GM18868 (cell line): ENCODE measurements at regions not wholly inside any gene's neighbourhood (a gene's known extent, or its start where the extent isn't known, plus 50 kb on each side); places are given as distances from the start of the nearest gene placed in this dataset.

ENCODE experiments used
- ATAC-seq: cut with Tn5 transposase; IDR thresholded peaks from one replicate; pipeline ENCODE4 v1.9.1; 2021; ENCODE audit warnings: mild to moderate bottlenecking, moderate library complexity; ENCODE audit not compliant: unreplicated experiment

DNA sequence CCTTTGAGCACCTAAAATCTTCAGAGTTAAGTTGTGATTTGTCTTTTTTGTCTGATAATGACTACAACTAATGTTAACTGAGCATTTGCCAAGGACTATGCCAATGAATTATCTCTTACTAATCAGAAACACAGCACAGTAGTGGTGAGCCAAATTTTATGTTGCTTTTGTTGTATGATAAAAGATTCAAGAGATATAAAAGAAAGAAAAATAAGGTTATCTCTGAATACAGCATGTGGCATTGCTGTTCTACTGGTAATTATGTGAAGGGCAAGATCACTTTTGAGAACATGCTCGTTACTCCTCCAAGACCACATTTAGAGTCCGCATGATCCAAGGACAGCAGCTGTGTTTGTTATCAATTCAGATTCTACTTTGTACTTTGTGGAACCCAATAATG, 133.4 kb upstream of the MYLIP start:
- no peak for ATAC-seq

DNA sequence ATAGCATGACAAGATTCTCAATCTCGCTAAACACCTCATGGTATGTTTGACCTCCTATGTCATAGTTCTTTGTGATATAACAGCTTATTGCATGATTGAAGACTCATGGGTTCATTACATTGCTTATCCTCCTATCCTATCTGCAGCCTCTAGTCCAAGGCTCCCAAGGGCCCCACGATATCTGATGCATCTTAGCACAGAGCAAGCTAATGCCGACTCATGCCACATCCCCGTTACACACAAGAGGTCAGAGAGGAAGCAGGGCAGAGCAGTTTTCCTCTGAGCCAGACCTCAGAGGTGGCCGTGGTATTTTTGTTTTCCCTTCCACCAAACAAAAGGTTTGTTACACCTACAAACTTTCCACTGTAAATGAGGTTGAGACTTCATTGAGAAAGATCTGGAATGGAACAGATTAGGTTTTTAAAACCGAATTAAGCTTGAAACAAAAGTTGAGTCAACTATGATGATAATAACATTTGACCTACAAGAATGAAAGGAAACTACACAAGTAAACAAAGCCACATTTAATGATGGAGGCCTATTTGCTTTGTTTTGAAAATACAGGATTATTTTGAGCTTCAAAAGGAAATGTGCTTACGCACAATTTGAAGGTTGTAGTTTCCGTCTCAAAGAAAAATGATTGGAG, 133.9 kb upstream of the MYLIP start:
- no peak for ATAC-seq

DNA sequence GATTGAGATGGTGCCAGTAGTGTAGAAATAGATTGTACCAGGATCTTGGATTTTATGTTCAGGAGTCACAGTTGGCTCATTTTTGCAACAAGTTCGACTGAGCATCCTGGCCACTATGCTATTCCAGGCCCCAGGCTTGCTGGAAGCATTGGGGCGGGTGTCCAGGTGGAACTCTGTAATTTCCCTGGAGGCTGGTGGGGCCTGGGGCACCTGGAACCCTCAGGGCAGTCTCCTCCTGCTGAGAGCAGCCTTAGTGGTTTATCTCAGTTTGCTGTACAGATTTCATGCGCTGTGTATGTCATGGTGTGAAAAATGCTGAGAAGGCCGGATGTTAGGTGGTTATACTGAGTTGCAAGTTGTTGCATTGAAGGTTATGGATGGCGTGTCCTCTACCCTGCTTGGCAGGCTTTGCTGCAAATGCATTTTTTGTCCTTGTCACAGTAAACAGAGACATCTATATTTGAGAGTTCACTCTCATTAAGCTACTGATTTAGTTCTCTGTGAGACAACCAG, 135.1 kb upstream of the MYLIP start:
- no peak for ATAC-seq

DNA sequence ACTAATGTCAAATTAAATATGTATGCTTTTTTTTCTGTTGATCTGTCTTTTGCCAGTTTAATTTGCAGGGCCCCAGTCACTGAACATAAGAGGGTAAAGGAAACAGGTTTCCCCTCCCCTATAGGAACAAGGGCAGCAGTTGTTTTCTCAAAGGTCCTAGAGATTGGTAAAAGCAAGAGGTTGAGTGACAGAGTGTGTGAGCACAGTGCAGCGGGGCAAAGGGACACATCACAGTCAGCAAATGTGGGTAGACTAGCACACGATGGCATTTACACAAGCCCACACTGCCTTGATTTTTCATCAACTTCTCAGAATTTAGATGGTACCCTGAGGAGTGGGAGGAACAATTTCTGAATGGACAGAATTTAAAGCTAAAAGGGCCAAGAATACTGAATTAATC, 138.7 kb upstream of the MYLIP start:
- ATAC-seq: peak; percentile 13

DNA sequence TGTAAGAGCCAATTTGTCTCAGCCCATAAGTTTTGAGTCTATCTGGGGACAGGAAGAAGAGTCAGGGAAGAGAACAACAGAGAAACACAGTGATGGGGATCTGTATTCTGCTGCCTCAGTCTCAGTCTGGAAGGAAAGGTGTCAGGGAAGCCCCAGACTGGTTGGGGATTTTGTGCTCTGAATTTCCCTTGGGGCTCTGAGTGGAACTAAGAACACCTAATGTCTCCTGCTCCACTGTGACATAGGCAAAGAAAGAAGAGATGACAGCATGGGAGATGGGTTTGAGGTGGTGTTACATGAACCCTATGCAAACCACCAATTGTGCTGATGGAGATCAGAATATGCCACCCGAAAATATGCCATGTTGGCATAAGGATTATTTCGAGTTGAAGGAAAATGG, 139.5 kb upstream of the MYLIP start:
- peak; percentile 85 for ATAC-seq

DNA sequence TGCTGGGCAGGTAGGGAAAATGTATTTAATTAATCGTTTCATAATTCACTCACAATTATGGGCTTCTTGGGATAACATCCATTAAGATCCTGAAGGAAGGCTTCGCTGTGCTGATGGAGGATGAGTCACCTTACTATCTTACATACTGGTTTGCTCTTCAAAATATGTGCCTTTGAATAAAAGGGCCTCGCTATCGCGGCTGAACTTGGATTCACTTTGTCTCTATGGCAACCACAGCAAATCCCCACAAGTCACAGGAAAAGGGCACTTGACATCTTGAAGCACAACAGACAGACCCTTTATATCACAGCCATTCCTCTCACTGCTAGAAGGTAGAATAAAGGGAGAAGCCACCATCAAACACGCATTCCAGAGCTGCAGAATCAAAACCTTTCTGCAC, 141.3 kb upstream of the MYLIP start:
- ATAC-seq: no peak

DNA sequence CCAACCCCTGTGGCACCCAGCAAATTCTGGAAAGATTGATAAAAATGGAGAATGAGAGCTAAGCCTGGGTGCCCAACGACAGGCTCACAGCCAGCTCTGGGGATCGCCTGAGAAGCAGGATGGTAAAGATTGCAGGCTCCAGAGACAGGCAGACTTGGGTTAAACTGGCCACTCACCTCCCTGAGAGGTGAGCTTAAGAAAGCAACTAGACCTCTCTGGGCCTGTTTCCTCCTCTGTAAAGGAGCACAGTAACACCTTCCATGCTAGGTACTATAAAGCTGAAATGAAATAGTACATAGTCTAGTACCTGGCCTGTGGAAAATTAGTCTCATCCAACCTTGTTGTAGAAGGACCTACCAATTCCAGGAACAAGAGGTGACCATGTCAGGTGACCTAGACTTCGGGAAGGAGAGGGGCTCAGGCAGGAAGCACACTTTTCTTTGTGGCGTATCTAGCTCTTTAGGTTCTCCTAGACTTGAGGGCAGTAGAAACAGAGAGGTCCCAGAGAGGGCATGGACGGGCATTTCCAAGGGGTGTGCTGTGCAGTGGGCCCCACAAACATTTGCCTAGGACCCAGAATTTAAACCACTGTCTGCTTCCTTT, 142.8 kb upstream of the MYLIP start:
- ATAC-seq: no peak

DNA sequence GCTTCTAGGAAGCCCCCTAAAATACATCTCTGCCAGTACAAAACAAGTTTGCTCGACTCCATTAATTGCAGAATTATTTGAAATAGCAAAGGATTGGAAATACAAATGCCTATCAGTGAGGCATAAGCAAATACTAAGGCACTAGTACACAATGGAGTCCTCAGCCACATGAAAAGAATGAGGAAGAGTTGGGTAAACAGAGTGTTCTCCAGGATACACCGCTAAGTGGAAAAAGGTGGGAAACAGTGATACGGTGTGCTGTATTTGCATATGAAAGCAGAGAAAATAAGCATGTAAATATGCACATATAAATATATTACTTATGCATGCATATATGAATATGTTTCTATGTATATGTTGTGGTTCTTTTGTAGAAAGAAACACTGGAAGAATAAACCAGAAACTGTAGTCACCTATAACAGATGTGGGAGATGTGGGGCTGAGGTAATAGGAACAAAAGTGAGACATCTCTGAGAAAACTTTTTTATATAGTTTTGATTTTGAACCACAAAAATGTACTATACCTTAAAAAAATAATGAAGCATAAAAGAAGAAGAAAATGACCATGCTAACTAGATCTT, 143.4 kb upstream of the MYLIP start:
- ATAC-seq: no peak

DNA sequence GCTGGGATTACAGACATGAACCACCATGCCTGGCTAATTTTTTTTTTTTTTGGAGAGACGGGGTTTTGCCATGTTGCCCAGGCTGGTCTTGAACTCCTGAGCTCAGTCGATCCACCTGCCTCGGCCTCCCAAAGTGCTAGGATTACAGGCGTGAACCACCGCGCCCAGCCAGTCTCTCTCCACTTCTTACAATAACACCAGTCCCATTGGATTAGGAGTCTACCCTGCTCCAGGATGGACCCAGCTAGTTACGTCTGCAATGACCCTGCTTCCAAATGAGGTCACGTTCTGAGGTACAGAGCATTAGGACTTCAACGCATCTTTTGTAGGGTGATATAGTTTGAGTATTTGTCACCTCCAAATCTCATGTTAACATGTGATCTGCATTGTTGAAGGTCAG, 146.9 kb upstream of the MYLIP start:
- ATAC-seq: no peak

DNA sequence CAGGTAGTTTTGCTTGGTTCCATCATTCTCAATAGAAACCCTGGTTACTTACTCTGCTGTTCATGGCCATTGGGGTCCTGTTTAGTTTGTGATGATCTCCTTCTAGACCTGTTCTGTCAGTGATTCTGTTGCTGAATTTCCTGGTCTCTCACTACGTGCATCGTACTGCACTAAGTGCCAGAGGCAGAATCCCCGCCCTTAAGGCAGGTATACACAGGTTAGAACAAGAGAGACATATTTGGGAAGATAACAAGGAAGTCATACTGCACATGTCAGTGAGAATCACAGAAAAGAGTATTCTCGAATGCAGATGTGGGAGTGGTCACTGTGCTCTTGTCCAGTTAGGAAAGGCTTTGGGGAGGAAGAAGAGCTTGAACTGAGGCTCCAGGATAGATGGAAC, 148.1 kb upstream of the MYLIP start:
- ATAC-seq: no peak

DNA sequence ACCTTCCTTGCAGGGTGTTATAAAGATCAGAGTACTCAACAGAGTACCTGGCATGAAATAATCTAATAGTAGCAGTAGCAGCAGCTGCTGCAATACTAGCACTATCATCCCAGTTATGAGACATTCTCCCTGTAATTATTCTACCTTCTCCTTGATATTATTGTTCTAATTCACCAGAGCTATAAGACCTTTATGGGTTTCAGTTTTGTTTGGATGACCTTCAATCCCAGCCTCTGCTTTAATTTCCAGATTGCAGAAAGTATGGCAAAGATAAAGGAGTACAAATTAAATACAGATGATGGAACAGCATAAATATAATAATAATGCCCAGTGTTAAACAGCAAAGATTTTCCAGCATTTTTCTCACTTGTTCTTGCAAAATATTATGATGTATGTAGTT, 150.5 kb upstream of the MYLIP start:
- ATAC-seq: no peak

DNA sequence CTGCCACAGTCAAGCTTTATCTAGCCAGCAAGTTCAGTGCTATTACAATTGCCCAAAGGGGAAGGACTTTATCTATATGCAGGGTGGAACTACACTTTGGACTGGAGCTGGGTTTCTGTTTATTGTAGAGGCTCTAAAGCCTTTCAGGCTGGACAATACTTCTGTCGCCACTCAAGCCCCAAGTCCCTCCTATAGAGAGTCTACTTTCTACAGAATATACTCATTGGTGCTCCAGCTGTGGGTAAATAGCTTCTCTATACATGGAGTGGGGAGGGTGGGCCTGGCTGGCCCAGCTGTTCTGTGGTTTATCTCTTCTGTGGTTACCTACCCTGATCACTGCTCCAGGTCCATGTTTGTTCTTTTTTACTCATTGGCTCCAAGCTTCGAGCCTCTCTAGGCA, 151.8 kb upstream of the MYLIP start:
- ATAC-seq: no peak

DNA sequence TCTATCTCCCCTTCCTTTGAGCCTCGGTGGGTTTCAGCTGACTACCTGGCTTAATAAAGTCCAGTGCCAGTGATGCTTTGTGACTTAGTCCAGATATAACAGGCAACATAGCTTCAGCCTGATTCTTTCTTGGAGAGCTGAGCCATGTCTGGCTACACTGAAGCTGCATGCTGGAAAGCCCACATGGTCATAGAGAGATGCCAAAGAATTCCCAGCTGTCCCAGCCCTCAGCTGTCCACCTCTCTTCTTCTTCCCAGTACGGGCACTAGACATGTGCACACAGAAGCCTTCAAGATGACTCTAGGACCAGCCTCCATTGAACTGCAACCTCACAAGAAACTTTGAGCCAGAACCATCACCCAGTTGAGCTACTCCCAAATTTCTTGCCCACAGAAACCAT, 154.1 kb upstream of the MYLIP start:
- ATAC-seq: no peak

DNA sequence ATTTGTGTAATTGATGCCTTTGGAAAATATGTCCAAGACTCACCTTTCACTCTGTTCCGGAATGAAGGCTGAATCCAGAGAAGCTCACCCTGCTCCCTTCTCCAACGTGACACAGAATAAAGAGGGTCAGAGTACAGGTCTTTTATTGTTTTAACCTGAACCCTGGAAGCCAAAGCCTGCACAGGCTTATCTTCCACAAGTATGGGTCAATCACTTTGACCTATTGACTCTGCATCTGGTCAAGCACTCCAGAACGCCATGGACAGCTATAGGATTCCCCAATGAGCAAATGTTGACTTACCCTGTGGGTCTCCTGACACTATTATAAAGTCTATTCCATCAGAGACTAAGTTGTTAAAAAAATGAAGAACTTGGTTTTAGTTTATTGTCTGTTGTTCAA, 158.4 kb upstream of the MYLIP start:
- no peak for ATAC-seq

DNA sequence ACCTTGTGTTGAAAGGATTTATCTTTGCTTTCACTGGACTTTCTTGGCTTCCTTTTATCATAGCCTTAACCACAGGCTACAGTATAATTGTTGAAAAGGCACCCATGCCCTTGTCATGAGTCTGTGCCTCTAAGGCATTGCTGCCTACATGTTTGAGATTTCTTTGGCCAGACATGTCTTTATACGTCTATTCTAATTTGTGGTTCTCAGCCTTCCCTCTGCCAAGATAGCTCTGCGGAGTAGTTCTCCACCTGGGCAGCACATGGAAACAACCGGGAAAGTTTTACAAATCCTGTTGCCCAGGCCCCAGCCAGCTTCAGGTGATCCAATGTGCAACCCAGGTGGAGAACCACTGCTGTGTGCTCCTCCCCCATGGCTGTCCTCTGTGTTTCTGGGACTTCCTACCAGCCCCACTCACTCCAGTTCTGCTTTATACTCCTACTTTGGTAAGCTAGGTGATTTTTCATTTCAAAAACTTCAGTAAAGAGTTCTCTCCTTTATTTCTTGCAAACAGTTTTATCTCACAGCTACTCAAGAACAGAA, 159.6 kb upstream of the MYLIP start:
- no peak for ATAC-seq

DNA sequence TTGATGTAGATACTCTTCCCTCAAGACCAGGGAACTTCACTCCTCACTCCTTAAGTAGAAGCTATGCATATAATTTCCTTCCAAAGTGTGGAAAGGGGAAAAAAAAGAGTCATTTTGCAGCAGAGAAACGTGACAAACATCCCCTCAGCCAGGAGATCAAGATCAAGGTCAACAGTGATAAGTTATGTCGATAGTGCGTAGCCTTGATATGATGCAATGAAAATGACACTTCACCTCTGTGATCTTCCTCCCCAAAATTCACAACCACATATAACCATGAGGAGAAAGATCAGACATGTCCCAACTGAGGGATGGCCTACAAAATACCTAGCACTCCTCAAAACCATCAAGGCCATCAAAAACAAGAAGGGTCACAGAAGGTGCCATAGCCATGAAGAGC, 160.4 kb upstream of the MYLIP start:
- ATAC-seq: no peak

DNA sequence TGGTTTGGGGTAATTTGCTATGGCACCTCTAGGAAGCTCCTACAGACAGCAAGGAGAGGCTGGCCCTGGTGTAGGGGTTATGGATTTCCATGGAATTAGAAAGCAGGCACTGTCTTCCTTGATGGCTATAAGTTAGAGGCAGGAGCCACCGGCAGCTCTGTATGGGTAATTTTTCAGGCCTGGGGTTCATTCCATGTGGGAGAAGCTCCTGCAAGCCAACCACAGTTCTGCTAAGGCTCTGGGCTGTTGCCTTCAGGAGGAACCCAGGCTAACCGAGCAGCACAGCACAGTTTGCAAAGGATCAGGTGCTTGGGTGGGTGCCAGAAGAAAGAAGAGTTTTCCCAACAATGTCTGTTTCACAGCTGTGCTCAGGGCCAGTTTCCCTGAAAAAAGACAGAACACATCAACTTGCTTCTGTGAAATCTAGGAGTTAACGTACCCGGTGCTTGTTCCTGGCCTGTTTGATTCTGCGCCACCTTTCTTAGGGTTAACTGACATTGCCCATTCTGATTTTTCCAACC, 162.8 kb upstream of the MYLIP start:
- no peak for ATAC-seq

DNA sequence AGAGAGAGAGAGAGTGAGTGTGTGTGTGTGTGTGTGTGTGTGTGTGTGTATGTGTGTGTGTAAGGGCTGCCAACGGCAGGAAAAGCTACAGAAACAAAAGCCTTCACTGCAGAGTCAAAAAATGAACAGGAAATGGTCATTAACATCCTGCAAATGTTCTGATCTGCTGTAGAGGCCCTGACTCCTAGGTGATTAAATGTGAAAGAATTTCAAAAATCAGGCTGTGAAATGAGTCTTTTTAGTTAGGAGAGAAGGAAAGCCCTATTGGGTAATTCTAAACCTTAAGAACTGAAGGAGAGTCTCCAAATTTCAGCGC, 166.5 kb upstream of the MYLIP start:
- ATAC-seq: peak; percentile 18

DNA sequence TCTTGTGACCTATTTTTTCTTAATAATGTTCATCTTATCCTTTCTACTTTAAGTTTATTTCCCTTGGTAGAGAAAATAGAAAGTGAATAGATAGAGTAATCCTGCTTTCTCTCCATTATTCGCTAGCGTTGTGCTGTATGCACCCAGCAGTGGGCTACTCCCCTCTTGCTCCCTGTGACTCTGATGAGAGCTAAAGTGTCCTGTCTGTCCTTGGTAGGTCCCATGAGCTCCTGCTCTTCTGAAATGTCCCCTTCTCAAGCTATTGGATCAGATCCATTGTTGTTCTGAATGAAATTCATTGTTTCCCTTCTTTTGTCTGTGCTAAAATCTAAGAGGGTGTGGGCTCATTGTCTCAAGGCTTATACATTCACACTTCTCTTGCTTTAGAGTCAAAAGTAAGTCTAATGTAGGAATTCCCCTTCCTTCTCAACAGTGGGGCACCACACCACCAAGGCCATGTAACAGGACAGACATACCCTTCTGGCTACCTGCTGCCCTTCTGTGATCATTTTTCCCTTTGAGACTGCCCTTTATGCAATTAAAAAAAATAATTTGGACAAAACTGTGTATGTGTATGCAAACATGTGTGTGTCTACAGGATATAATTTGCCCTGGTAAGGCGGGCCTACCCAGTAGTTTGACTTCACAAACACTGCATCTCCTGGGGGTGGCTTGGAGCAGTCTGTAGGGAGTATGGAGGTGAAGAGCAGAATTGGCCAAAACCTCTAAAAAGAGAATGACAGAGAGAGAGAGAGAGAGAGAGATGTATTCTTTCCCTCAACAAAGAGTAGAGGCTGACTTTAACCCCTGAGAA, 167.0 kb upstream of the MYLIP start:
- peak; percentile 56 for ATAC-seq

DNA sequence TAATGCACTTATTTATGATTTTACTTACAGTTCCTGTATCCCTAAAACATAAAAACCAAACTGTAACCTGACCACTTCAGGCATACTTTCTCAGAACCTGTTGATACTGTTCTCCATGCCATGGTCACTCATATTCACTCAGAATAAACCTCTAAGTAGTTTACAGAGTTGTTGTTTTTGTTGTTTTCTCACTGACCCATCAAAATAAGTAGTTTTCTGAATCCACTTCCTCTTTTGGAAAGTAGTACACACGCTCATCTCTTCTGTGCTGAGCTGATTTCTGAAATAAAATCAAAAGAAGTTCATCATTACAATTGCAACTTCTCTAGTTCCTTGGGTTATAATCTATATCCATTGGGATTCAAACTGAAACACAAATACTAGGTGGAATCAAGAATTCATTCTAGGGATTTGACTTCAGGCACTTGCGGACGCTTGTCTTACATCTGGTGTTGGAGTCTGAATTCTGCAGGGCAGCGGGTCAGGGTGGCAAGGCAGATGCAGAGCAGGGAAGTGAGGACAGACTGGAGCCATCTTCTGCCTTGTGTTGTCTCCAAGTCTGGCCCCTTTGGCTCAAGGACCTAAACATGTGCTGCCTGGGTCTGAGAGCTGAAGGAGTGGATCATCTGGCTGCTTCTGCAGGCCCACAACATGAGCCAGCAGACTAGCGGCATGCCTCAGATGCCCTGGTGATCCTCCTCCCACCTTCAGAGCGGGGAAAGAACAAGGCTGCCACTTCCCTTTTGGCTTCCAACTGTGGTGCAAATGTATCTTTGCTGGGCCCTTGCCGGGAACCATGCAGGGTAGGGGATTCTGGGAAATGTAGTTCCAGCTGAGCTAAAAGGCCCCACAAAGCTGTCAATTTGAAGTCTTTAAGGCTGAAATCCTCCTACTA, 167.9 kb upstream of the MYLIP start:
- no peak for ATAC-seq
